ENCODE measurements at regions not wholly inside any gene's neighbourhood (a gene's known extent, or its start where the extent isn't known, plus 50 kb on each side); places are given as distances from the start of the nearest gene placed in this dataset.
"Not testable (repeated sequence)": the region's sequence is repeated elsewhere in the genome, so short reads cannot be mapped to it uniquely, and the experiment has no call there.

- no peak for DNase-seq
Measured at GRCh38 chr12:11446372-11446771, 51.0 kb upstream of the PRB2 start.

DNA sequence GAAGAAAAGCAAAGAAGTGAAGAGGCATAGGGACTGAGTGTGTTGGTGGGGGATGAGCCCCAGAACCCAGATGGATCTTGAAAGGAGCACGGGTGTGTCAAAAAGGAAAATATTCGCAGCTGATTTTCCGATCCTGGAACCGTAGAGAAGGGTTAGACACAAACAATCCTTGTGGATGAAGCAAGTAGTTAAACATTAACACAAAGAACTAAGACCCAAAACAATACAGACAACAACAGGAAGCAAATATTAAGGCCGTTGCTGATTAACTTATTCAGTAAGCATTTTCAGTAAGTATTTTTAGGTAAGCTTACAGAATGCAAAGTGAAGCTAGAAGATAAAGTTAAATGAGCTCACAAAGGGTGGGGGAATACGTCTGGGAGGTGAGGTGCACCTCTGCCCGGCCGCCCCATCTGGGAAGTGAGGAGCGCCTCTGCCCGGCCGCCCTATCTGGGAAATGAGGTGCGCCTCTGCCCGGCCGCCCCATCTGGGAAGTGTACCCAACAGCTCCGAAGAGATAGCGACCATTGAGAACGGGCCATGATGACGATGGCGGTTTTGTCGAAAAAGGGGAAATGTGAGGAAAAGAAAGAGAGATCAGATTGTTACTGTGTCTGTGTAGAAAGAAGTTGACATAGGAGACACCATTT, 62.8 kb upstream of the PRB2 start:
- no peak for DNase-seq

DNA sequence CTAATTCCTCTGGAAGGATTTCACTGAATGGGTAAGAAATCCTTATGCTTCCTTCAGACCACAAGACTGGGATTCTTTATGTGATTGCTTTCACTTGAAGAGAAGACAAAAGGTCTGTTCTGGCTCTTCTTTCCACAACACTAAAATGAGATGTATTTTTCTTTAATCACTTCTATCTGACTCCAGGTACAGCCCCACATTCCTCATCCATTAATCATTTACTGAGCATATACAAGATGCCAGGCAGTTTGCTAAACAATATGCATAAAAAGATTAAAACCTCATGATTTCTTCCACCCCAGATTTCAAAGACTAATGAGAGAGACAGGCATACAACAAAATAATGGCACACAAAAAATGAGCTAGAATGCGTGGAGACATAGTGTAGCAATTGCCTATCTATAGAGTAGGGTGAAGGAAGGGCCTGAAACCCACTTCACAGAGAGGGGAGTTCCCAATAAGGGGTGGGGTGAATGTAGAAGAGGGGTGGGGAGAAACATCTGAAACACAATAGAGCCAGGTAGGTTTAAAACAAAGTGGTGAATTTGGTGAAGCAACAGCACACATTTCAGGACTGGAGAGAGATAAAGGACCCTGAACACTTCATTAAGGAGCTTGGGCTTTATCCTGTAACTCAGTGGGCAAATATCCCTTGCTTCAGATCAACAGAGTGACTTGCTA, 65.1 kb upstream of the PRB2 start:
- DNase-seq, result no peak

- no peak for DNase-seq
Measured at GRCh38 chr12:11461433-11461832, 66.1 kb upstream of the PRB2 start.

- no peak for DNase-seq
Measured at GRCh38 chr12:11477110-11477509, 81.7 kb upstream of the PRB2 start.

DNA sequence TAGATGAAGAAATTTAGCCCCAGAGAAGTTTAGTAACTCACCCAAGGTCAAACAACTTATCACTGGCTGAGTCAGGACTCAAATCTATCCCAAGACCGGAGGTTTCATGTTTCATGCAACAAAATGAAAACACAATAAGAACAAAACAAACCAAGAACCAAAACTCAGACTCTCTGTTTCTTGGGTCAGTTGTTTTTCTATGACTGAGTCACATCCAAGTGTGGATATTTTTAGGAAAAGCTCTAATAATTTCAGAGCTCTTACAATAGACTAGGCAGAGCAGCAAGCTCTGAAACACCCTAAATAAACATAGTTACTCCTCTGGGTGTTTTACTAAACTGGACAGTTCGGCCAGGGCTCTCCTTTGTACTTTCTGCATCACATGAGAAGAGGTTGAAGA, 87.6 kb upstream of the PRB2 start:
- no peak for DNase-seq

- DNase-seq, result peak; percentile 81
Measured at GRCh38 chr12:11486623-11487444, 91.5 kb upstream of the PRB2 start.

- no peak for DNase-seq
Measured at GRCh38 chr12:11496157-11496851, 100.9 kb upstream of the PRB2 start.

DNA sequence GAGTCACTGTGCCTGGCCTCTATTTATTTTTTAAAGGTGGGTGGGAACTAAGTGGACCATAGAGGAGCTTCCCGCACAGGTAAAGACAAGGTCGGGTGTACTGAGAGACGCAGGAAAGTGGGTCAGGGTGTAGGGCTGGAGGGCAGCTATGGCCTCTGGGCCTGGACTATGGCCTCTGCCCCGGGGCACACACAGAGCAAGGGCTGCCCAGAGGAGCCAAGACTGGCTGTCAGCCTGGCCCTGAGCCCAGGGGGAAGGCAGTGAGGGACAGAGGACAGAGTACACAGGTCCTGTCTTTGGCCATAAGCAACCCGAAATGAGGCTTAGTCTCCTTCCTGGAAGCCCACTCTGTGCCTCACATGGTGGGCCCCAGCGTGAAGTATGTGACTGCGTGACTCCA, 102.1 kb upstream of the PRB2 start:
- DNase-seq, result no peak

DNA sequence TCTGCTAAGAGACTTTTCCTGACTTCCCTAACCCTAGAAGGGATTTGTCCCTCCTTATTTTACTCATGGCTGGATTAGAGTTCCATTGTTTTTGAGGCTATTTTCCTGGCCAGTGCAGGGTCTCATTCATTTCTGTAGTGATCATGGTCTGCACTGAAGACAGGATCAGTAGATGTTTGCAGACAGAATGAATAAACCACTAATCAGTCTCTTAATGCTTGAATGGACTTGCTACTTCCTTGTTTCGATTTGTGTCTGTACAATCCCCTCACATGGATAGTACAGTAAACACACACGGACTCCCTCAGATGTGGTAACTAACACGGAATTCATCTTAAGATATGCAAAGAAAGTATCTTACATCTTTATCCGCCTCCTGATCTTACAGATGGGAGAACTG, 102.6 kb upstream of the PRB2 start:
- no peak for DNase-seq

DNA sequence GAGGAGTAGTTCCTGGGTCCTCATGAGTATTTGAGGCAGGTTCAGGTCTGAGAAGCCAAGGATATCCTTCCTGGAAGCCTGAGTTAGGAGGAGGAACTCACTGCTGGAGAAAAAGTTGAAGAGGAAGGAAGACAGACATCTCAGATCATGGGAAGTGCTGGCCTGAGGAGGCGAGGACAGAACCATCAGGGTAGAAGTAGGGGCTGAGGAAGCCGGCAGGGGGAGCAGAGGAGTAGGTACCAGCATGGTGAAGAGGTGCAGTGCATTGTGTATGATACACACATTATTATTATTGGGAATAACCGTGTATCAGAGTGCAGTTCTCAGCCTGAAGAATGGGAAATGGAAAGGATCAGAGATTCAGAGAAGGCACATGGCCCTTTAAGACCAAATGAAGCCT, 103.2 kb upstream of the PRB2 start:
- not testable (repeated sequence) for DNase-seq

DNA sequence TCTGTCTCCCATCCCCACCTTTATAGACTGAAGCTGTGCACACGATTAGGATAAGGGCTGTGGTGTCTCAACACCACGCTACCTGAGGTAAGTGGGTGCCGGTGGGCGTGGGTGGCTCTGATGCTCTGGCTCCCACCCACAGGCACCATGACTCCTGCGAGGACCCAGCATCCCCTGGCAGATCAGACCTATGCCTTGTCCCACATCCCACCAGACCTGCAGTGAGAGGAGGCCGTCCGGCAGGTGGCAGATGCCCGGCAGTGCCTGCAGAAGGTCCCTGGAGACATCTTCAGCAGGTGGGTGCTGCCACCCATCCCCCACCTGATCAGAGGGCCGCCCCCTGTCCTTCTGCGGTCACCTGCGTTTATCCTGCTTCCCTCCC, 104.4 kb upstream of the PRB2 start:
- no peak for DNase-seq

DNA sequence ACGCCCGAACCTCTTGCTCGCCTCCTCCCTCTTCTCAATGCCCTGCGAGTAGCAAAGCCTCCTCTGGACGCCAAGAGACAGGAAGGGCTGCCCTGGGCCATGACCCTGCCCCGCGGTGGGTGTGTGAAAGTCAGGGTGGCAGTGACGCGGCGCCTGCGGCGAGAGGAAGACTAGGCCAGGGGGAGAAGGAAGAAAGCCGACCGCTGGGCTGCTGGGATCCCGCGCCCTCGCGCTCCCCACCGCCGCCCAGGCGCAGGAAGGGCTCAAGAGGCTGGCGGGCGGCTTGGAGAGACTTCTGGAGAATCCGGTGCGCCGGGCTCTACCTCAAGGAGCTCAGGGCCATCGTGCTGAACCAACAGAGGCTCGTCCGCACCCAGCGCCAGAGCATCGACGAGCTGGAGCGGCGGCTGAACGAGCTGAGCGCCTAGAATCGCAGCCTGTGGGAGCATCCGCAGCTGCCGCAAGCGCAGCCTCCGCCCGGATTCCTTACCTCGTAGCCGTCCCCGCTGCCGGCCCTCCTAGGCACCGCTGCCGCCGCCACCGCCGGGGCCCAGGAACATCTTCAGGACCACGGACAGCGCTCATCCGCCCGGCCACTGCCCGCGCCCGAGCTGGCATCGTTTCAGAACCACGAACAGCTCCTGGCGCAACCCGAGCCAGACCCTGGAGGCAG, 105.0 kb upstream of the PRB2 start:
- DNase-seq, result peak; percentile 98

DNA sequence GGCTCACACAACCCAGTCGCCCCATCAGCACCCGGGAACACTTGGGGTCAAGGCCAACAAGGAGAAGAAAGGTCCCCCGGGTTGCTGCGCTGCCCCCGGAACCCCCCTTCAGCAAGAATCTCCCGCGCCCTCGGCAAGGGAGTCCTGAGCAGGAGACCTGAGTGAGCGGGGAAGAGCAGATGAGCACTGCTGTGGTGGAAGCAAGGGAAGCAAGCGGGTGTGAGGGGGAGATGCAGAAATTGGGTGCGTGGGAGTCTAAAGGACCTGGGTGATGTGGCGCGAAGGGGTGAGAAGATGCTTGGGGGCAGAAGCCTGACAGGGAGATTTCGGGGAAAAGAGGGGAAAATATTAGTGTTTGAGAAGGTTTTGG, 105.5 kb upstream of the PRB2 start:
- no peak for DNase-seq

GRCh38 chr12:11508699-11509098, 113.3 kb upstream of the PRB2 start:
- DNase-seq, result peak; percentile 82

DNA sequence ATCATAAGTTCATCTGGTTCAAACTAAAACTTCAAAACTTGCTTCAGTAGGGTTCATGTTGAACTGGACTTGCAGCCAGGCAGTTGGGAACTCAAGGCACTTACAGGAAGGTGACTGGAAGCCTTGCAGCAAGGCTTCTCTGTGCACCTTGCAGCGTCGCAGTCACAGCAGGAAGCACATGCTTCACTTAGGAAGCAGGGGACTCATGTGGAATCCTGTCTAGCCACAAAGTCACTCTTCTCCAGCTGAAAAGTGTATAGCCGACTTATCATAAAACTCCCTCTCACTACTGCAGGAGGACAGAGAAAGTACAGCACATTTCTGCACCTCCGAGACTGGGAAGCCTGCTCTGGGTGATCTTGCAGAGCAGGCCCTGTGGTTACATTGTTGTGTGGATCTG, 114.0 kb upstream of the PRB2 start:
- no peak for DNase-seq

DNA sequence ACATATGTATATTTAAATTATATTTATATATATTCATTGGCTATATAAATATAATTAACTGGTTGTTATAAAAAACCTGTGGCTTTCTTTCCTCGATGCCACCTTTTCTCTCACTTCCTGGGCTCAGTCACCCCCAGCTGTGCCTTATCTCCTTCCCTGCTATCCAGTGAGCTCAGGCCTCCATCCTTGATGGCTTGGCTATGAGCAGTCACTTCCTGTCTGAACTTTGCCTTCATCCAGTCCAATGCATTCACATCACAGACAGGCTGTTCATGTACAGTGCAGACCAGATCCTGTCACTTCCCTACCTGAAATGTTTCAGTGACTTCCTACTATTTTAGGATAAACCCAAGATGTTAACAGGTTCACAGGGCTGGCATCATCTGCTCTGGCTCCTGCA, 115.3 kb upstream of the PRB2 start:
- DNase-seq, result no peak

- no peak for DNase-seq
Measured at GRCh38 chr12:11513288-11513687, 117.9 kb upstream of the PRB2 start.

- DNase-seq, result no peak
Measured at GRCh38 chr12:11517080-11517479, 121.7 kb upstream of the PRB2 start.

- DNase-seq, result no peak
Measured at GRCh38 chr12:11524446-11524845, 125.0 kb upstream of the ETV6 start.

DNA sequence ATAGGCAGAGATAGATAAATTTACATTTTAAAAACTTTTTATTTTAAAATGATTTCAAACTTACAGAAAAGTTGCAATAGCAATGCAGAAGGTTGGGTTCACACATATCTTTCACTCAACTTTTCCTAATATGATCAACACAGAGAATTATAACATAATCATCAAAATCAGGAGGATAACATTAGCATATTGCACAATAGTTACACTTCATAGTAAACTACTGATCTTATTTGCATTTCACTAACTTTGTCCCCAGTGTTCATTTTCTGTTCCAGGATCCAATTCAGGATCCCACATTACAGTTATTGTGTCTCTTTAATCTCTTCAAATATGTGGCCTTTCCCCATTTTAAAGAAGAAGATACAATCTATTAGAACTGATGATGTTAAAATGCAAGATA, 115.4 kb upstream of the ETV6 start:
- no peak for DNase-seq

GRCh38 chr12:11535127-11535526, 114.3 kb upstream of the ETV6 start:
- DNase-seq, result no peak

- no peak for DNase-seq
Measured at GRCh38 chr12:11539156-11539555, 110.3 kb upstream of the ETV6 start.
